OCI-LY3 (cell line): ENCODE measurements at regions not wholly inside any gene's neighbourhood (a gene's known extent, or its start where the extent isn't known, plus 50 kb on each side); places are given as distances from the start of the nearest gene placed in this dataset.

Experiments
- H2AFZ ChIP-seq: fragments of 200-600, 300-600 bp; shearing (Covaris generic); 2 replicates; pipeline ENCODE4 v1.6.0; 2014; ENCODE audit warnings: antibody characterized with exemption, low read depth, low read length
- H3K27ac ChIP-seq: fragments of 200-600, 300-600 bp; sonication (generic); 2 replicates; pipeline ENCODE4 v1.5.1; 2014; ENCODE audit warnings: mild to moderate bottlenecking, low read length, moderate library complexity, mixed read lengths
- H3K27me3 ChIP-seq: fragments of 200-600, 300-600 bp; sonication (generic); 2 replicates; pipeline ENCODE4 v1.6.1; 2014; ENCODE audit warnings: low read depth, low read length, mixed read lengths
- H3K36me3 ChIP-seq: fragments of 200-600, 300-600 bp; sonication (generic); replicated peaks from 2 replicates; pipeline ENCODE3; 2014; ENCODE audit warnings: low read depth, low read length, mixed read lengths
- H3K4me1 ChIP-seq: fragments of 300-600, 200-600 bp; sonication (generic); 2 replicates; pipeline ENCODE4 v1.6.1; 2014; ENCODE audit warnings: low read length, mixed read lengths
- H3K4me2 ChIP-seq: fragments of 200-600, 300-600 bp; sonication (generic); 2 replicates; pipeline ENCODE4 v1.6.1; 2014; ENCODE audit warnings: low read length, mixed read lengths
- H3K4me3 ChIP-seq: fragments of 300-600, 200-600 bp; sonication (generic); 2 replicates; pipeline ENCODE4 v1.5.1; 2014; ENCODE audit warnings: antibody characterized with exemption, mild to moderate bottlenecking, low read length, moderate library complexity
- H3K79me2 ChIP-seq: fragments of 300-600, 200-600 bp; shearing (Covaris generic); 2 replicates; pipeline ENCODE4 v1.6.1; 2014; ENCODE audit warnings: mild to moderate bottlenecking, low read length, mixed read lengths
- H3K9ac ChIP-seq: fragments of 300-600, 200-600 bp; shearing (Covaris generic); 2 replicates; pipeline ENCODE4 v1.6.0; 2014; ENCODE audit warnings: mild to moderate bottlenecking, low read length, moderate library complexity
- H3K9me3 ChIP-seq: fragments of 200-600, 300-600 bp; shearing (Covaris generic); 2 replicates; pipeline ENCODE4 v1.6.1; 2014; ENCODE audit warnings: low read length, mixed read lengths; ENCODE audit not compliant: insufficient read depth
- H4K20me1 ChIP-seq: fragments of 200-600, 300-600 bp; sonication (generic); 2 replicates; pipeline ENCODE4 v1.6.1; 2016; ENCODE audit warnings: low read length, mixed read lengths; ENCODE audit not compliant: insufficient read depth
- EZH2phosphoT487 ChIP-seq: fragments of 200-600 bp; shearing (Covaris generic); IDR thresholded peaks from 2 replicates; pipeline ENCODE4 v1.6.1; 2018; ENCODE audit warnings: antibody characterized with exemption, mixed run types, low read depth
- TF ChIP-seq, protein P1 (sequence below): fragments of 200-600, 300-600 bp; sonication (generic); IDR thresholded peaks from 2 replicates; pipeline ENCODE4 v1.5.1; 2014; ENCODE audit warnings: antibody characterized with exemption, low read length, low read depth

DNA sequence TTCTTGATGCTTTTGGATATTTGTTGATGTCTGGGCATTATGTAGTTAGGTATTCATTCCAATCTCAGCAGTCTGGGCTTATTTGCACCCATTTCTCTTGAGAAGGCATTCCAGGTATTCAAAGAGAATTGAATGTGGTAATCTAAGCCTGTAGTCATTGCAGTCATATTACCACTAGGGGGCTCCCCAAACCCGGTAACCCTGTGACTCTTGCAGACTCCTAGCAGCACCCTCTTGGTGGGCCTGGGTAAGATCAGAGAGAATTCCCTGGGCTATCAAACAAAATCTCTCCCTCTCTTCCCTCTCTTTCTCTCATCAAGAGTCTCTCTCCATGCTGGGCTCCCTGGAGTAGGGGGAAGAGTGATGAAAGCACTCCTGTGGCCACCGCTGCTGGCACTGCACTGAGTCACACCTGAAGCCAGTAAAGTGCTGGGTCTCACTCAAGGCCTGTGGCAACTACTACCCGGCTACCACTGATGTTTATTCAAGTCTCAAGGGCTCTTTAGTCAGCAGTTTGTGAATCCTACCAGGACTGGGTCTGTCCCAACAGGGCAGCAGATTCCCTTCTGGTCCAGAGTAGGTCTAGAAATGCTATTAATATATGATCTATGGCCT, 187.7 kb upstream of the NUDT10 start:
- no peak overlapping the region for H3K4me2 ChIP-seq
- H3K4me1 ChIP-seq = no peaks in the 10 kb centered on the region
- TF ChIP-seq, protein P1, sequence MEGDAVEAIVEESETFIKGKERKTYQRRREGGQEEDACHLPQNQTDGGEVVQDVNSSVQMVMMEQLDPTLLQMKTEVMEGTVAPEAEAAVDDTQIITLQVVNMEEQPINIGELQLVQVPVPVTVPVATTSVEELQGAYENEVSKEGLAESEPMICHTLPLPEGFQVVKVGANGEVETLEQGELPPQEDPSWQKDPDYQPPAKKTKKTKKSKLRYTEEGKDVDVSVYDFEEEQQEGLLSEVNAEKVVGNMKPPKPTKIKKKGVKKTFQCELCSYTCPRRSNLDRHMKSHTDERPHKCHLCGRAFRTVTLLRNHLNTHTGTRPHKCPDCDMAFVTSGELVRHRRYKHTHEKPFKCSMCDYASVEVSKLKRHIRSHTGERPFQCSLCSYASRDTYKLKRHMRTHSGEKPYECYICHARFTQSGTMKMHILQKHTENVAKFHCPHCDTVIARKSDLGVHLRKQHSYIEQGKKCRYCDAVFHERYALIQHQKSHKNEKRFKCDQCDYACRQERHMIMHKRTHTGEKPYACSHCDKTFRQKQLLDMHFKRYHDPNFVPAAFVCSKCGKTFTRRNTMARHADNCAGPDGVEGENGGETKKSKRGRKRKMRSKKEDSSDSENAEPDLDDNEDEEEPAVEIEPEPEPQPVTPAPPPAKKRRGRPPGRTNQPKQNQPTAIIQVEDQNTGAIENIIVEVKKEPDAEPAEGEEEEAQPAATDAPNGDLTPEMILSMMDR = peak; percentile 59
- TF ChIP-seq EZH2phosphoT487 = no peak
- no peaks in the 10 kb centered on the region for H4K20me1 ChIP-seq
- no peak overlapping the region for H2AFZ ChIP-seq
- H3K27me3 ChIP-seq = peaks cover 5% of the 10 kb centered on the region; the same call in 1 of the 2 replicates
- no peaks in the 10 kb centered on the region for H3K9me3 ChIP-seq
- no peaks in the 10 kb centered on the region for H3K36me3 ChIP-seq
- no peak overlapping the region for H3K9ac ChIP-seq
- H3K27ac ChIP-seq = no peak overlapping the region
- no peaks in the 10 kb centered on the region for H3K79me2 ChIP-seq
- H3K4me3 ChIP-seq = no peak overlapping the region

DNA sequence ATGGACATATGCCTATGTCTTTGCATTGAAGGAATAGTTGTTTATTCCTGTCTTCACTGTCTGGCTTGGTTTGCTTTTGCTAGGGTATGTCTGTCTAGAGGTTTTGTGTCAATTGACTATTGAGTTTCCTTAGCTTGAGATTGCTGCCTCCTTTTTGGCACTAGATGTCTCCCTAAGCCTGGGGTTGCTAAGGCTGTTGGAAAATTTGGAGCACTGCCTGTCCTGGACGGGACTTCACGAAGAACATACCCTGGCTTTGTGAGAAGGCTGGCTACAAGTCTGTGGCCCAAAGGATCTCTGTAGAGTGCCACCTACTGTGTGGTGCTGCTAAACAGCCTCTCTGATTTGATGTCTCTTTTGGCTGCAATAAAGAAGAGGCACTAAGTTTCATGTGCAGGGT, 183.8 kb upstream of the NUDT10 start:
- Histone ChIP-seq H3K9ac (no peak overlapping the region), H3K36me3 (no peaks in the 10 kb centered on the region), H2AFZ (no peak overlapping the region), H3K27me3 (peaks cover 5% of the 10 kb centered on the region; the same call in 1 of the 2 replicates), H4K20me1 (no peaks in the 10 kb centered on the region), H3K4me2 (no peak overlapping the region), H3K9me3 (no peaks in the 10 kb centered on the region), H3K4me1 (no peaks in the 10 kb centered on the region), H3K79me2 (no peaks in the 10 kb centered on the region), H3K4me3 (no peak overlapping the region), H3K27ac (no peak overlapping the region)
- TF ChIP-seq EZH2phosphoT487 = no peak
- TF ChIP-seq, protein P1 = no peak; the same call in 1 of the 2 replicates

DNA sequence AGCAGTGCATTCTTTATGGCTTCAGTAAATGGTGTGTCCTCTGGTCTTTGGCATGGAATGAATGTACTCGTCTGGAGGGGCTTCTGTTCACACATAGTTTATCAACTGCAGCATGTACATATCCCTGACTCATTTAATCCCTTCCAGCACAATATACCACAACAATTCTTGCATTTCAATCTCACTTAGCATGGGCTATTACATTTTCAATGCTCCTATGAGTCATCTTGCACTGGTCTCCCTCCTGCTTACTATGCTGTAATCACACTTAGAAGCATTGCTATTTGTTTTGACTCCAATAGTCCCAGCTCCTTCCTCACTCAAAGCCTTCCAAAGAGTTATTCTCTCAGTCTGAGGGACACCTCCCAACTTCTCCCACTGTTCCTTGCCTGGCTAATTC, 180.9 kb upstream of the NUDT10 start:
- TF ChIP-seq, protein P1 = no peak
- TF ChIP-seq EZH2phosphoT487 = no peak
- no peak overlapping the region for H3K9ac ChIP-seq
- no peaks in the 10 kb centered on the region for H3K4me1 ChIP-seq
- H4K20me1 ChIP-seq = no peaks in the 10 kb centered on the region
- H3K4me2 ChIP-seq = no peak overlapping the region
- no peaks in the 10 kb centered on the region for H3K79me2 ChIP-seq
- H2AFZ ChIP-seq = no peak overlapping the region
- H3K9me3 ChIP-seq = no peaks in the 10 kb centered on the region
- no peak overlapping the region for H3K27ac ChIP-seq
- H3K27me3 ChIP-seq = peaks cover 5% of the 10 kb centered on the region; the same call in 1 of the 2 replicates
- no peak overlapping the region for H3K4me3 ChIP-seq
- H3K36me3 ChIP-seq = no peaks in the 10 kb centered on the region

DNA sequence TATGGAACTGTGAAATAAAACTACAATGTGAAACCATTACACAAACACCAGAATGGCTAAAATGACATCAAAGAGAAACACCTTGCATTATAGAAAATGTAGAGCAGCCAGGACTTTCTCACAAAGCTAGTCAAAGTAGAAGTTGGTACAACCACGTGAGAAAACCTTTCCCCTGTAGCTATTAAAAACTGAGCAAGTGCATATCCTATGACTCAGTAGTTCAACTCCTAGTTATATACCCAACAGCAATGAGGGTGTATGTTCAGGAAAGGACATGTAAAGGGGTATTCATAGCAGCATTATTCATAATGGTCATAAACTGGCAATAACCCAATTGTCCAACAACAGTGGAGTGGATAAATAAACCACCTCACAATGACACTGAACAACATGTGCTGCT, 177.5 kb upstream of the NUDT10 start:
- H3K27ac ChIP-seq = no peak overlapping the region
- H3K4me2 ChIP-seq = no peak overlapping the region
- no peaks in the 10 kb centered on the region for H3K27me3 ChIP-seq
- H3K36me3 ChIP-seq = no peaks in the 10 kb centered on the region
- H3K4me1 ChIP-seq = no peaks in the 10 kb centered on the region
- TF ChIP-seq EZH2phosphoT487 = no peak
- TF ChIP-seq, protein P1 = no peak
- no peak overlapping the region for H3K4me3 ChIP-seq
- no peak overlapping the region for H3K9ac ChIP-seq
- H2AFZ ChIP-seq = no peak overlapping the region
- H4K20me1 ChIP-seq = no peaks in the 10 kb centered on the region
- H3K9me3 ChIP-seq = no peaks in the 10 kb centered on the region
- H3K79me2 ChIP-seq = no peaks in the 10 kb centered on the region
